GM19395 (cell line): ENCODE measurements at regions not wholly inside any gene's neighbourhood (a gene's known extent, or its start where the extent isn't known, plus 50 kb on each side); places are given as distances from the start of the nearest gene placed in this dataset.
"Not testable (repeated sequence)": the region's sequence is repeated elsewhere in the genome, so short reads cannot be mapped to it uniquely, and the experiment has no call there.

Experiments
- ATAC-seq: cut with Tn5 transposase; IDR thresholded peaks from one replicate; pipeline ENCODE4 v1.9.1; 2021; ENCODE audit warnings: mild to moderate bottlenecking, moderate library complexity; ENCODE audit not compliant: unreplicated experiment

GRCh38 chr14:101076451-101077198, 173.1 kb upstream of the RTL1 start:
- no peak for ATAC-seq

DNA sequence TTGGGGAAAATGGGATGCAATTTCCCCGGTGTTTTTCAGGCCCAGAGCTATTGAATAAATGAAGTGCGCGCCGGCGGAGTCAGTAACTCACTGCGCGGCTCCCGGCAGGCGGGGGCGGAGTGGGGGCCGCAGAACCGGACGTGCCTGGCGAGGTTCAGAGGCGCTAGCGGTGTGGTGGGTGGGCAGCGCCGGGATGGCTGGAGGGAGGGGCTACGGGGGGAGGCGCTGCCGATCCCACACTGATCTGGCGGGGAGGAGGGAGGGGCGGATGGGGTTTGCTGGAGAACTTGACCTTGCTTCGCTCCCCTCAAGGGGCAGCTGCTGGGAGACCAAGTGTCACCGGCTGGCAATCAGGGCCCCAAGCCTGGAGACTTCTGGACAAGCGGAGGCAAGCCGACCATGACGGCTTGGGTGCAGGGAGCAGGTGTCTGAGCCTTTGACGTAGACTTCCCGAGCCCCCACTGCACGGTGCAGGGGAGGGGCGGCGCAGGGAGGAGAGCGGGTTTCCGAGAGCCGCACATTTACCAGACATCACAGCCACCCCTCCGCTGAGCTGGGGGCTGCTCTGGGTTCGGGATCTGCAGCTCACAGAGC, 174.1 kb upstream of the RTL1 start:
- ATAC-seq, result no peak

DNA sequence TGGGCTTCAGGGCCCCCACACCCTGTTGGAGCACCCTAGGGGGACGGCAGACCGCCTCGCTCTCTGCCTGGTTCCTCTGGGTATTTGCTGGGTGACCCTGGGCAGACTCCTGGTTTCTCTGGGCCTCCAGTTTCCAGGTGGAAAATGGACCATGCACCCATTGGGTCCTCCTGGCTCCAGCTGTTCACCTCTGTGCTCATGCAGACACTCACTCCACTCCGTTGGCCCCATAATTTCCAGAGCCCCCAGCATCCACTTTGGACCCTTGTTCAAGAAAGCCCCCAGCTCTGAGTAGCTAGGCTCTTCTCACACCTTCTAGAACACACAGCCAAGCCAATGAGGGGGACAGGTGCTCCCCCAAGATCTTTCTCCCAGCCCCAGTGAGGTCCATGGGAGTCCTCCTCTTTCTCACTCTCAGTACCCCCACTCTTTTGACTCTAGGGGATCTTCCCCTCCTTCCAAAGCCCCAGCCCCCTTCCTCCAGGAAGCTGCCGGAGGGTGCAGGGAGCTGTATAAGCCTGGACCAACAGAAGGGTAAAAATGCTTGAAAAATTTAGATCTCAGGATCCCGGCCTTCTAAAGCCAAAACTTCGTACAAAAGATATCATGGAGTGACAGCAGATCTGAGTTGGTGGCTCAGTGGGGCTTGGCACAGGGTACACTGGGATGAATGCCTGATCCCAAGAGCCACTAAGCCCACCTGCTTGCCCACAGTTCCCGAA, 174.8 kb upstream of the RTL1 start:
- ATAC-seq, result no peak

GRCh38 chr14:101078892-101079221, 175.3 kb upstream of the RTL1 start:
- no peak for ATAC-seq

- no peak for ATAC-seq
Observed at GRCh38 chr14:101080922-101081593, 177.5 kb upstream of the RTL1 start.

- no peak for ATAC-seq
Observed at GRCh38 chr14:101082036-101082435, 178.5 kb upstream of the RTL1 start.

DNA sequence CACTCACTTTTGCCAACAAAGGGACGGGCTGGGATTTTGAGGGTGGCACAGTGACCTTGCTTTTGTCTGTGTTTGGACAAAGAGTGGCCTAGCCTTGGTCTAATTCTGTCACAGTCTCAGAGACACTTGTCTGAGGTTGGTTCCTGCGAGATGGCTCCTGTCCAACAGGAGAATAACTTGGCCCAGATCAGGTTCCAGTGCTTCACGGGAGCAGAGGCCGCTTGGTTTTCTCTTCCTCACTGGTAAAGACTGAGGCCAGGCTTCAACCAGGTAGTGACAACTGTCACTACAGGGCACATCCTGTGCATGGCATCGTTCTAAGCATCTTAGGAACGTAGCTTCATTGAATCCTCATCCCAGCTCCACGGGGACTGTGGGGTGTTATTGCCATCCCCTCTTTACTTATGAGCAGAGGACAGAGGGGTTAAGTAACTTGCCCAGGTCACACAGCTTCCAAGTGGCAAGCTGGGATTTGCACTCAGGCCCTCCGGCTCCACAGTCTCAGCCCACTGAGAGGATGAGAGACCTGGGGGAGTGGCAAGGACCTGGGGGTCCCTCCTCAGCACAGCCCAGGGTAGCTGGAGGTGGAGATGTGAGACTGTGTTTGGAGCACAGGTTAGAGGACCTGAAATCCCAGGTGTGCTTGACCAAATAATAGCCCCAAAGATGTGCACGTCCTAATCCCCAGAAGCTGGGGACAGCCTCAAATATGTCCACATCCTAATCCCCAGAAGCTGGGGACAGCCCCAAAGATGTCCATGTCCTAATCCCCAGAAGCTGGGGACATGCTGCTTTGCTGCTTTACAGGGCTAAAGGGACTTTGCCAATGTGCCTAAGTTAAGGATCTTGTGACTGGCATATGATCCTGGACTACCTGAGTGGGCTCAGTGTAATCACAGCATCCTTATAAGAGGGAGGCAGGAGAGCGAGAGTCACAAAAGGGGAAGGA, 179.2 kb upstream of the RTL1 start:
- ATAC-seq, result no peak

GRCh38 chr14:101083564-101084435, 180.3 kb upstream of the RTL1 start:
- ATAC-seq, result no peak

DNA sequence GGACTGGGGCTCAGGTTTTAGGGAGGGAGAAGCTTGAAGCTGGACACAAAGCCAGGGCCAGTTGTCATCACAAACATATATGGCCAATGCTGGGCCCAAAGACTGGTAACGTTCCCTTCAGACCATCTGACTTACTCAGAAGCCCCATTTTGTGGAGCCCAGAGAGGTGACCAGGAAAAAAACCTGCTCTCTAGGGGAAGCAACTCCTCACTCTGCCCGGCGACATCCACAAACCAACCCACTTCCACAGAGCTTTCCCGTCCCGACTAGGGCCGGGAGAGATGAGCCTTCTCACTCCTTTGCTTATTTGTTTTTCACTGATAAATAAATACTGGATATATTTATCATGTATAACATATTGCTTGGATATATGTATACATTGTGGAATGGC, 180.9 kb upstream of the RTL1 start:
- no peak for ATAC-seq

- ATAC-seq, result no peak
Observed at GRCh38 chr14:101086926-101087325, 183.4 kb upstream of the RTL1 start.

GRCh38 chr14:101087614-101088394, 184.3 kb upstream of the RTL1 start:
- no peak for ATAC-seq

DNA sequence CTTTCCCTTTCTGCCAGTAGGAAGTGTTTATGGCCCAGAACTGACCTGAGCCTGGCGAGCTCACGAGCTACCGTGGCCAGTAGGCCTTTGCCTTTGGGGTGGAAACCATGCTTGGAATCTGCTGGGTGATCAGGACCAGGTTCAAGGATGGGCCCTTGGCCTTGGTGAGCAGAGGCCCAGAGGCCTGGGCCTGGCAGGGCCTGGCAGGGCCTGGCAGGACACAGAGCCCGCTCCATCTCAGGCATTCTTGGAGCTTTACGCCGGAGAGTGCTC, 184.8 kb upstream of the RTL1 start:
- ATAC-seq, result no peak

DNA sequence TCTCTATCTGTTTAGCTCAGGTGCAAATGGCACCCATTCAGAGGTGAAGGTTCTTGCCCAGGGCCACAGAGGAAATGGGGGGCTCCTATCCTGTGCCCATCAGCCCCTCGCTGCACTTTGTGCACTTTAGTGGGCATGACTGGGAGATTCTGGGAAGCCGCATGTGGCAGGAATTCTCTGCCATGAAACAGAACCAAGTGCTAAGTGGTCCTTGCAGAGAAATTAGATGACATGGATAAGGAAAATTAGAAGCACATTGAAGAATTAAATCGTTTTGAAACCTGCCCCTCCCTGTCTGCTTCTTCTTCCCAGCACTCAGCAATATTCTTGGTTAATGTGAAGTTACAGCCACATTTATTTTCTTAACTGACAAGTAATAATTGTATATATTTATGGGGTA, 185.2 kb upstream of the RTL1 start:
- ATAC-seq, result no peak

- not testable (repeated sequence) for ATAC-seq
Observed at GRCh38 chr14:101090478-101090877, 187.0 kb upstream of the RTL1 start.

GRCh38 chr14:101090976-101091375, 187.5 kb upstream of the RTL1 start:
- no peak for ATAC-seq

DNA sequence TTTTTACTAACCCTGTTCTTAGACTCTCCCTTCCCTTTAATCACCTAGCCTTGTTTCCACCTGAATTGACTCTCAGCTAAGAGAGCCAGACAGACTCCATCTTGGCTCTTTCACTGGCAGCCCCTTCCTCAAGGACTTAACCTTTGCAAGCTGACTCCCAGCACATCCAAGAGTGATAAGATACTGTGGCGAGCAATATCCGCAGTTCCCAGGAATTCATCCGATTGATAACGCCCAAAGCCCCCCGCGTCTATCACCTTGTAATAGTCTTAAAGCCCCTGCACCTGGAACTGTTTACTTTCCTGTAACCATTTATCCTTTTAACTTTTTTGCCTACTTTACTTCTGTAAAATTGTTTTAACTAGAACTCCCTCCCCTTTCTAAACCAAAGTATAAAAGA, 191.4 kb upstream of the RTL1 start:
- not testable (repeated sequence) for ATAC-seq

- no peak for ATAC-seq
Observed at GRCh38 chr14:101096551-101096950, 193.0 kb upstream of the RTL1 start.

DNA sequence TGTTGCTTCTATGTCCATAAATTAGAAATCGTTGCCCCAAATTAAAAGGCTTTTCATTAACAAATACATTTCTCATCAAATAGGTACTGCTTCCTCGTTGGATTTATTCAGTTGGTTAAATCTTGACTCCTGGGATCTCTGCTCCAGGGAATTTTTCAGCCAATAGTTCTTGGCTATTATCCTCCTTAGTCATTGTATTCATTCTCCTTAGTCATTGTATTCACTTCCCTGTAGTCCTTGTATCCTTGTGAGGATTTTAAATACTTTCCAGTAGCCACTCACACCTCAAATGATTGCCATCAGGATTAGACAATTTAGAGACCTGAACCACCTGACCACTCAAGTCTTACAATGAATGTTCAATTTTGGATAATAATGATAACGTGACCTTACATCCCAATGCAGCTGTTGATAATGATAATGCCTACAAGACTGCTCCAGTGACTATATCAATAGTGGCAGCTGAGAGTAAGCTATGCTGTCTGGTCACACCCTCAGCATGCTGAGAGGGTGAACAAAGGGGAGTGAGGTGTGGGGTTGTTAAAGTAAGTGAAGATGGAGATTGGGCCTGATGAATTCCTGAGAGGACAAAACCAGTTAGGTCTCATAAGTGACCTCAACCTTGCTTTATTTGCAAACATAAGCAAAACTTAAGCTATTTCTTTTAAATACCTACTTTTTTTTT, 193.7 kb upstream of the RTL1 start:
- ATAC-seq, result no peak

DNA sequence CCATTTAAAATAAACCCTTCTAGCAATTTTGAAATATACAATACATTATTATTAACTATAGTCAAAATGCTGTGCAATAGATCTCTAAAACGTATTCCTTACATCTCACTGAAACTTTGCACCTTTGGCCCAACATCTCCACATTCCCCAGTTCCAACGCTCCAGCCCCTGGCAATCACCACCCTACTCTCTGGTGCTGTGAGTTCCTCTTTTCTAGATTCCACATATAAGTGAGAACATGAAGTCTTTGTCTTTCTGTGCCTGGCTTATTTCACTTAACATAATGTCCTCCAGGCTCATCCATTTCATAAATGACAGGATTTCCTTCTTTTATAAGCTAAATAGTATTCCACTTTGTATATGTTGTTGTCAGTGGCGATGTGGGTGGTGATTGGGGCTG, 194.7 kb upstream of the RTL1 start:
- ATAC-seq, result no peak
